OCI-M2 (cell line): ENCODE measurements at regions not wholly inside any gene's neighbourhood (a gene's known extent, or its start where the extent isn't known, plus 50 kb on each side); places are given as distances from the start of the nearest gene placed in this dataset.
"Not testable (repeated sequence)": the region's sequence is repeated elsewhere in the genome, so short reads cannot be mapped to it uniquely, and the experiment has no call there.

Experiments used
- DNase-seq: peaks from one replicate; lab custom pipeline; 2025; ENCODE audit not compliant: unreplicated experiment; lab: John Stamatoyannopoulos, UW

GRCh38 chr3:40925231-40925630 is 274.1 kb upstream of the CTNNB1 start:
- DNase-seq = no peak

- no peak for DNase-seq
Measured at GRCh38 chr3:40930131-40930538, 269.2 kb upstream of the CTNNB1 start.

- DNase-seq = no peak
Measured at GRCh38 chr3:40930756-40931155, 268.5 kb upstream of the CTNNB1 start.

GRCh38 chr3:40938591-40938990 is 260.7 kb upstream of the CTNNB1 start:
- no peak for DNase-seq

- DNase-seq = no peak
Measured at GRCh38 chr3:40939030-40939740, 260.1 kb upstream of the CTNNB1 start.

- no peak for DNase-seq
Measured at GRCh38 chr3:40939741-40940130, 259.6 kb upstream of the CTNNB1 start.

- no peak for DNase-seq
Measured at GRCh38 chr3:40940651-40941050, 258.7 kb upstream of the CTNNB1 start.

GRCh38 chr3:40947022-40947421 is 252.3 kb upstream of the CTNNB1 start:
- not testable (repeated sequence) for DNase-seq

- not testable (repeated sequence) for DNase-seq
Measured at GRCh38 chr3:40949347-40949746, 250.0 kb upstream of the CTNNB1 start.

- no peak for DNase-seq
Measured at GRCh38 chr3:40951636-40952035, 247.7 kb upstream of the CTNNB1 start.

GRCh38 chr3:40961104-40961857 is 238.0 kb upstream of the CTNNB1 start:
- DNase-seq = no peak

- DNase-seq = no peak
Measured at GRCh38 chr3:40962721-40963120, 236.6 kb upstream of the CTNNB1 start.

GRCh38 chr3:40968666-40969065 is 230.6 kb upstream of the CTNNB1 start:
- DNase-seq = no peak

- no peak for DNase-seq
Measured at GRCh38 chr3:40969341-40969740, 230.0 kb upstream of the CTNNB1 start.

GRCh38 chr3:40969756-40970466 is 229.4 kb upstream of the CTNNB1 start:
- no peak for DNase-seq

- no peak for DNase-seq
Measured at GRCh38 chr3:40971191-40972168, 227.8 kb upstream of the CTNNB1 start.

GRCh38 chr3:40972350-40972749 is 227.0 kb upstream of the CTNNB1 start:
- DNase-seq = no peak

GRCh38 chr3:40973141-40973540 is 226.2 kb upstream of the CTNNB1 start:
- DNase-seq = no peak

- DNase-seq = no peak
Measured at GRCh38 chr3:40975711-40976121, 223.6 kb upstream of the CTNNB1 start.

GRCh38 chr3:40976241-40976640 is 223.1 kb upstream of the CTNNB1 start:
- no peak for DNase-seq

- no peak for DNase-seq
Measured at GRCh38 chr3:40978442-40978841, 220.9 kb upstream of the CTNNB1 start.
